Activated CD8-positive, alpha-beta memory T cell treated with anti-CD3 and anti-CD28 coated beads, Interleukin-2, amount 50 U/mL, for 1 hour (primary cell): ENCODE measurements at regions not wholly inside any gene's neighbourhood (a gene's known extent, or its start where the extent isn't known, plus 50 kb on each side); places are given as distances from the start of the nearest gene placed in this dataset.

ENCODE experiments used
- DNase-seq: peaks from one replicate; pipeline ENCODE4 v3.0.0-alpha.2; 2020; ENCODE audit errors: extremely low read depth

DNA sequence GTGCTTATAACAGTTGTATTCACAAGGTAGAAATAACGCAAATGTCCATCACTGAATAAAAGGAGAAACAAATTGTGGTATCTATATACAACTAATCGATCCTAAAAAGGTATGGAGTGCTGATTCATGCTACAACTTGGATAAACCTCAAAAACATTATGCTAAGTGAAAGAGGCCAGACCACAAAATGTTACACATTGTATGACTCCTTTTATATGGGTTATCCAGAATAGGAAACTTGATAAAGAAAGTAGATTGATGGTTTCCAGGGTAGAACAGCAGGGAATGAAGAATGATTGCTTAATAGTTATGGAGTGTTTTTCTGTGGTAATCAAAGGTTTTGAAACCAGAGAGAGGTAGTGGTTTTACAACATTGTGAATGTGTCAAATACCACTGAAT is 432.2 kb upstream of the TRIB2 start:
- DNase-seq, result no peak

DNA sequence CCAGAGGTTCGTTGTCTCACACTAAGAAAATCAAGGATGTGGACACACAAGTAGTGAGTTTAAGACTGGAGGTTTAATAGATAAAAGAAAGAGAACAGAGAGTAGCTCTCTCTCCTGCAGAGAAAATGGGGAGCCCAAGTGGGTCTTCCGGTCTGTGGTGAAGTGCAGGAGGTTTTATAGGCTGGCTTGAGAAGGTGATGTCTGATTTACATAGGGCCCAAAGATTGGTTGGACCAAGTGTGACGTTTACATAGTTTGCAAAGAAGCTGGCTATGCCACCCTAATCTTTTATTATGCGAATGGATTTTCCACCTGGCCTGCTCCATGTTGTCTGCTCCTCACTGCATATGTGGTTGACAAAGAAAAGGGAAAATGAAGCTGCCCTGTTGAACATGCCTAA is 430.4 kb upstream of the TRIB2 start:
- DNase-seq, result no peak

DNA sequence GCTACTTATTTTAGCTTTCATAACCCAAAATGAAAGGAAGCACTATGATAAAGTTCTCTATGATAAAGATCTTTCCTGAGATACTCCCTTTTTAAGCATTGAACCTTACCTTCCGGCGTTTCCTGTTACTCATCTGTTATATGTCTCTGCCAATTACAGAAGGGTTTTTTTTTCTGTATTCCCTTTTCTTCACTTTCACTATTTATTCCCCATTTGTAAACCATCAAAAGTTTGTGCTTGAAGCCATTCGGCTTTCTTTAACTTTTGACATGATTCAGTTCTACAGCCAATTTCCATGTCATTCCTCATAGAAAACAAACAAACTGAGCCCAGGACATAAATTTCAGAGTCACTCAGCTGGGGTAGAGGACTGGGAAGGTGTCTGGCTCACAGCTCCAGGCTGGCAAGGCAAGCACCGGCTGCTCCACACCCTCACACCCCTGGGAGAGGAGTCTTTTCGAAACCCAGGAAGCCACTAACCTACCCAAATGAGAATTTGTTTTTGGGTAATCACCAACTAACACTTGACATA is 429.4 kb upstream of the TRIB2 start:
- DNase-seq, result no peak

DNA sequence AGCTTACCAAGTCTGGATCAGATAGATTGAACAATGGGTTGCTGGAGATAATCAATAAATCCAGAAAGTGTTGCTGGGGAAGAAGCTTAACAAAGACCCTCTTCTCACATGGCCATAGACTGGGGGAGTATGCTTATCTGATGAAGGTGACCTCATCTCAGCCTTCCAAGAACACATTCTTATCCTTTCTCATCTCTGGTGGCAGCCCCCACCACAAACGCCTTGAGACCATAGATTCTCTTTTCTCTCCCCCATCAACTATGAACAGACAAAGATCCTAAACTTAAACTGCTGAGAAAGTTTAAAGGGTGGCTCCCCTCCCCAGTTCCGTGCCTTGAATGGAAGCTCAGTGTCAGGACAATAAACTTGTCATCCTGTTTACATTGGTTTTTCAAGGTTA is 428.7 kb upstream of the TRIB2 start:
- DNase-seq, result no peak

DNA sequence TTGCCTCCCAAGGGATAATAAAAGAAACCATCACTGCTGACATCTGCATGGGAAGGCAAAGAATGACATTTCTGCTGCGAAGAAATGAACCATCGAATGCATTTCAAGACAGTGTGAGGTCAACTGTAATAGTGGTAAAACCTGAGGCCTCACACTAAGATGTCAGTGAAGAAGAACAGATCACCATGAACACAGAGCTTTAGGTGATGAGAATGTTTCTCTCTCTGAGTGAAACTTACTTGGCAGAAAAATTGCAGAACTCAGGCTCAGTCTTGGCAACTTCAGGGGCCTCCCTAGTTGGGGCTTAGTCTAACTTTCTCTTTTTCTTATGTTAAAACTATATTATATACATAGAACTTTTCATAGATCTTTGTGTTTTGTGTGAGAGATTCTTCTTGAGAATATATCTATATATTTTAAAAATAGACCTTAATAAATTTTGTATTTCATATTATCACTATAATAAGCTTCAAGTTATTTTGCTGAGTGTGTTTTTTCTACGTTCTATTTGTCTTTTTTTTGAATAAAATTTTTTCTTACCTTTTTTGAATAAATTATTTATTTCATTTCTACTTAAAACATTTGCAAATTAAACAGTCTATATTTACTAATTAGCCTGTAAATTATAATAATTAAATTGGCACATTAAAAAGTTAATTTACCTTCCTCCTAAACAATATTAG is 427.5 kb upstream of the TRIB2 start:
- no peak for DNase-seq

DNA sequence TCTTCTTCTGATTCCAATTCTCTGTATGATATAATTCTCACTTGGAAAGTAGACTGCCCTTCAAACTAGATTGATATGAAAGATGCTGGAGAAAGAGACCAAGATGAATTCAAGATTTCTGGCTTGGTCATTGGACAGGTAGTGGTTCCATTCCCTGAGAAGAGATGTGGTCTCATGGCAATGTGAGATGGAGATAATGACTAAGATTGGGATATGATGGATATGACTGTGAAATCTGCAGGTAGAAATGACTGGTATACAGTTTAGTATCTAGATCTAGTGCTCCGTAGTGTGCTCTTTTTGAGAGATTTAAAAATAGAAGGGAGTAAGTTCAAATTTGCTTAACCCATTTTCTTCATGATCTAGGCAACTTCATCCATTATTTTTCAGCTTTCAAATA is 425.4 kb upstream of the TRIB2 start:
- DNase-seq, result no peak

GRCh38 chr2:12293874-12294273 is 422.9 kb upstream of the TRIB2 start:
- no peak for DNase-seq

DNA sequence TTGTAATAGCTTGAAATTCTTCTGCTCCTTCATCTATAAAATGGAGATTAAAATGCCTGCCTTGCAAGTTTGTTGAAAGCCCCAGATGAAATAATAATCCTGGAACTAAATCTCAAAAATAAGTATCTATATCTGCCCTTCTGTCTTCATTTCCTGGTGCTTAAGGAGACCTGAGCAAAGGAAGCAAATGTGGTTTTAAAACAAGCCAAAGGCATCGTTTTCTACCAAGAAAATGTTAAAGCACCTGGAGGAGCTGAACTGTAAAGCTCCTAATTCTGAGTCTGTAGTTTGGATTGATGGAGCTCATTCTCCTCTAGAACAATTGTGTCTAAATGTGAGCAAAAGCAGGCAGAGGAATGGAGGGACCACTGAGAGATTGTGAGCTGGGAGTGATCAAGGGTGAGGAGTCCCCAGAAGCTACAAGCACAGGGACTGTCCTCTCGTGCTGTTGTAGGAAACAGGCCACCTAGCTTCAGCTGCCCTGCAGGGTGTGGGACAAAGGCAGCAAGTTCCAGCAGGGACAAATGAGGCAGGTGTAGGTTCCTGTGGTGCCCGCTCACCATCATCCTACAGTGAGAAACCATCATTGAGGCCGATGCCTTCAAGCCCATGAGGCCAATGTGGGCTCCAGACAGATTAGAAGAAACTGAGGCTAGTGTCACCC is 420.7 kb upstream of the TRIB2 start:
- no peak for DNase-seq

DNA sequence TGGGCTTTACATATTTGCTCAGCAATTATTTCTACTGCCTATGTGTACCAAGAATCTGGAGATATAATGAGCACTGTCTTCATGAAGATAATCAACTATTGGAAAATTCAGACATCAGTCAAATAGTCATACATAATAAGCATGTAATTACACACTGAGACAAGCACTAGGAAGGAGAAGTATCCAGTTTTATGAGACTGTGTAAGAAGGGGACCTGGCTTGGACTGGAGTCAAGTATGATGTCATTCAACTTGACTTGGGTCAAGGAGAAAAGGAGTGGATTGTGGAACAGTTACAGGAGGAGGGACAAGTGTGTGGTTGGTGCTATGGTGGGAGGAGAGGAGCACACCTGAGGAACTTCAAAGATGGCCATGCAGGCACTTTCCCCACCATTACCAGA is 419.8 kb upstream of the TRIB2 start:
- DNase-seq, result no peak

DNA sequence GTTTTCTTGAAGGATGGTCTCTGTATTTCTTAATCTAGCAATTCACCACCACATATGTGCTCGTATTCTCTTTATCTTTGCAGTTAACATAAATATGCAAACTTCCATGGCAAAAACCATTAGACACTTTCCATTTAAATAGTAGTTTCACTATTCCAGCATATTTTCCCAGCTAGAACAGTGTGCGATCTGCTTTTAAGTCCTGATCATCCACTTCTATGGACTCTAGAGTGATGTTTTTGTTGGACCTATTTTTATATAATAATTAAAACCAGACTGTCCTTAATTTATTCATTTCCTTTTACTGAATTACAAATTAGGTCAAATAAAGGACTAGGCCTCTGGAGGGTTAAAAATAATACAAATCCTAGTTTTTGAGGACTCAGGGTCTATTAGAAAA is 418.4 kb upstream of the TRIB2 start:
- no peak for DNase-seq

GRCh38 chr2:12299431-12299830 is 417.3 kb upstream of the TRIB2 start:
- DNase-seq, result no peak

- DNase-seq, result no peak
Observed at GRCh38 chr2:12300019-12300602, 416.6 kb upstream of the TRIB2 start.

- no peak for DNase-seq
Observed at GRCh38 chr2:12300927-12301326, 415.8 kb upstream of the TRIB2 start.

- DNase-seq, result no peak
Observed at GRCh38 chr2:12302140-12302539, 414.6 kb upstream of the TRIB2 start.

DNA sequence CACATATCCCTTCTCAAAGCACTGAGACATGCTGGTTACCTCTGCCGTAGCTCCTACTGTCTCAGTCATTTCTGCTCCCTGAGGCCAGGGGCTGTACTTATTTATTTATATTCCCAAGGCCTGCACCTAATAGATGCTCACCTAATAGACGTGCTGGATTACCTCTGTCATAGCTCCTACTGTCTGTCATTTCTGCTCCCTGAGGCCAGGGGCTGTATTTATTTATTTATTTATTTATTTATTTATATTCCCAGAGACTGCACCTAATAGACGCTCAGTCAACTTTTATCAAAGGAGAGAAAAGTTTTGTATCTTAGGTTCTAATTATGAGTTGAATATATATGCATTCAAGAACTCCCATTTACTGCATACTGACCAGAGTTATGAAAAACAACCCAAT is 414.0 kb upstream of the TRIB2 start:
- DNase-seq, result no peak

DNA sequence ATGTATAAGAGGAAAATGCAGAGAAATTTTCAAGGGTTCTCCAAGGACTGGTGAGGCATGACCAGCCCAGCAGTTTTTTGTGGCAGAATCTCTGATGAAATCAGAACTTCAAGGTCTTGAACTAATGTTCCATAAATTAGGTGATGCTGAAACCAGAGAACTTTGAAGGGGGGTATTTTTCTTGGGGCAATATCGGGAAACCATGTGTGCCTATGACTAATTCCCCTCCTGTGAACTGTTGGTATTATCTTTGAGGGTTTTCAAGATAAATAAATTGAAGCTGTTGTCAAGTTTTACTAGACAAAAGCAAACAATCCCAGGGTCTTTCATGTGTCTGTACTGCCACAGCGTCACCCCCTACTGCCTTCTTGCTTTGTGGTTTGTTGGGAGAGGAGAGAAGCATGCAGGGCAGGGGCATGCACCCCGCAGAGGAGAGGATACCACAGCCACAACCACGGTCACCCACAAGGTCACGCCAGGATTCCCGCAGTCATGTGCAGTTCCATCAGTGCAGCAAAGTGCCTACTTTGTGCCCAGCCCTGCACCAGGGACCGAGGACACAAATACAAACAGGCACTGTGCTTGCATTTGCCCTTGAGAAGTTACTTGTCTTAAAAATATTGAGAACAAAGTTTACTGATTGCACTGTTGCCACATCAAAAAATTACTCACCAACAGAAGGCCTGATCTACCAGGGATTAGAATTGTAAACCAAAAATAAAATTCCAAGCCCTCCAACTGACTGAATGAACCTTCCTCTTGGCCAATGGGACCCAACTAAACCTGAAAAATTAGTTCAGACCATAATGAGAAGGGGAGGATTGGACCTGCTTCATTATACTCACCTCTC is 413.3 kb upstream of the TRIB2 start:
- no peak for DNase-seq

DNA sequence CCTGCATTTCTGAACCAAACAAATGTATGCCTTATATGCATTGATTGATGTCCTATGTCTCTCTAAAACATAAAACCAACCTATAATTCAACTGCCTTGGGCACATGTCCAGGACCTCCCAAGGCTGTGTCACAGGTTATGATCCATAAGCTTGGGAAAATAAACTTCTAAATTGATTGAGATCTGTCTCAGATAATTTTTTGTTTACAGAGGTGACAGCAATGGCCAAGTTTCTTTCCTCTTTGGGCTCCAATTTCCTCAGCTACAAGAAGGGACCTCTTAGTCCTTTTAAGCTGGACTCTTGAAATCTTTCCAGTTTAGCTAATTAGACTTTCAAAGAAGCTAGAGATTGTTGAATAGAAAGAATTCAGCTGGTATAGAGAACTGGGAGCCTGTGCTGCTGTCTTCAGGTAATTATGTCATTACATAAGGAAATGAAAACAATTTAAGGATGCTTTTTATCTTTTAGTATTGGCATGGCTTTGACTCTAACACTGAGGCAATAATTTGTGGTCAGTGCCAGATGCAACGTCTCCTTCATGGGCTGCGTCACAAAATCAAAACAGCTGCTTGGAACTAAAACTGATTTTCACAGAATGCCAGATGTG is 412.1 kb upstream of the TRIB2 start:
- DNase-seq, result no peak

DNA sequence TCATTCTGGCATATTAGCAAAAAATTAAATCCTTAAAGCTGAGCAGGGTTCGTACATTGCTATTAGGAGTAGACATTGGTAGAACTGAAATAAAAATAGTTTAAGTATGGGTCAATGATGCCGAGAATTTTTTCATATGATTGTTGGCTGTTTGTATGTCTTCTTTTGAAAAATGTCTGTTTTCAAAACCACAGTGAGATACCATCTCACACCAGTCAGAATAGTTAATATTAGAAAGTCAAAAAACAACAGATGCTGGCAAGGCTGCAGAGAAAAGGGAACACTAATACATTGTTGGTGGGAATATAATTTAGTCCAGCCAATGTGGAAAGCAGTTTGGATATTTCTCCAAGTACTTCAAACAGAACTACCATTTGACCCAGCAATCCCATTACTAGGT is 410.8 kb upstream of the TRIB2 start:
- no peak for DNase-seq

DNA sequence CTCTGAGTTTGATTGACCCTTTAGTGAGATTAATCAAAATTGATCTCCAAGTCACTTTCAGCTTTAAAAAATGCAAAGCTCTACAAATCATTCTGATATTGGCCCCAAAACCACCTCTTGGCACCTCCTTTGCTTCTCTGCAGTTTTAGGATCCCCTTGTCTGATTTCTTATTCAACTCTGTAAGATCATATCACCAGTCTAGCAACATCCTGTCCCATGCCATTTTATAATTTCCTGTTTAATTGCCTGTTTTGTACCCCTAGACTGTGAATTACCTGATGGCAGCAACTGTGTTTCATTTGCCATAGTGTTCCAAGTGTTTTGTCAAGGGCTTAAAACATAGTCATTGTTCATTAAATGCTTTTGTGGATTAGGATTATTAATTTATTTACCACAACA is 406.3 kb upstream of the TRIB2 start:
- no peak for DNase-seq

DNA sequence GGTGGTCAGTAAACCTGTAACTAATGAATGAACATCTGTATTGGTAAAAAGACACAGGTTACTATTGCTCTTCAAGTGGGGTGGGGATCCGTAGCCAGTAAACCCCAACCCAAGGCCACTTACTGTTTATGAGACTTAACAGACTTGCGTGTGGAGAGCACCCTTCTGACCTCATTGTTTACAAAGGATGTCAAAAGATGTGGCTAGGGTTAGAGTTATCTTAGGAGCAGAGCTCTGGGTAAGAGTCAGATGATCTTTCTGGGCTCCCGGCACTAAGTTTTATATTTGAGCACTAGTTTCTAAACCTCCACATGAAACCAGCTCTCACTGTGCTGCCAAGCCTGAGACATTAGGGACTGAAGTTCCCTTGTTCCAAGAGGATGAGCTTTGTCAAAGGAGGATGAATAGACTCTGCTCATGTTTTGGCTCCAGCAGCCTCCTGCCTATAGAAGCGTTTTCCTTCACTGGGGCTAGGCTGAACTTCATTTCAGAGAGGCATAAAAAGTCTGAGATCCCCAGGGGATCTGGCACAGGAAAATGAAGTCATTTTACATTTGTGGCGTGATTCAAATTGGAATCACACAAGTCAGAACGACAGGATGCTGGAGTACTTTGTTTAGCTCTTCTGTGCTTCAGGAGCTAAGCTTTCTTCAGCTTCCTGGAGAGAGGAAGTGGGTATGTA is 403.1 kb upstream of the TRIB2 start:
- DNase-seq, result no peak

DNA sequence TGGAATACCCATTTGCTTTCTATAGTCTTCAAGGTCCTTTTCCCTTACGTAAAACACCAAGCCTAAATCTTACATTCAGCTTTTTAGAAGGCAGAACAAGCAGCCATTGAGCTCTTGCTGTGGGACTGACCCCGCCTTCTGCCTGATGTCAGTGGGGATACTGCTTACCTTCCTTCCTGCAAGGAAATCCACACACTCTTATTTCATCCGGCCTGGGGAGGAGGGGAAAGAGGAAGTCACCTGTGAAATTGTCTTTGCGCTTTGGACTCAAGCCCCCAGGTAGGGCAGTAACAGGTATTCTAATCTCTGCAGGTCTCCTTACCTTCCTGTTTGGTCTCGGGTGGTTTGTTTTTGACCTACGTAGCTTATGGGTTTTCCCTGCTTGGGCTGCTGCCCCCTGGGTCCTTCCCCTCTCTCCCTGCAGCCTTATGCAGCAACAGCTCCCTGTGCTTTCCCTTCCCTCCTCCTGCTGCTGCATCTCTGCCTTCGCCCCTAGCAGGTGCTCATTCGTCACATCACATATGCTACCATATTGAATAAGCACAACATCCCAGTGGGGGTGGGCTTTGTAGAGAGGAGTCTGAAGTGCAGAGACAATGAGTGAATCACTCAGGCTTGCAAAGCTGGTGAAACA is 402.5 kb upstream of the TRIB2 start:
- DNase-seq, result no peak
